Peyer's patch (tissue), 4 donors: ENCODE measurements at regions not wholly inside any gene's neighbourhood (a gene's known extent, or its start where the extent isn't known, plus 50 kb on each side); places are given as distances from the start of the nearest gene placed in this dataset.

Source experiments
- POLR2A ChIP-seq, 2 donors: fragments of 450-650 bp; IDR thresholded peaks; one replicate each; pipeline ENCODE4 v1.5.1; 2017; ENCODE audit warnings: antibody characterized with exemption in 2 of 2, mild to moderate bottlenecking in 2 of 2, moderate library complexity in 2 of 2
- TF ChIP-seq, protein P1 (sequence below), 6 experiments: fragments of 450-650 bp in 4 of 6; fragments of 200-600 bp in 2 of 6; sonication (generic) in 1 of 6; IDR thresholded peaks; one replicate each; pipeline ENCODE4 v1.5.1; 2017 to 2019; ENCODE audit warnings: antibody characterized with exemption in 6 of 6, mild to moderate bottlenecking in 3 of 6, moderate library complexity in 1 of 6

GRCh38 chr3:43870120-43870519 is 179.4 kb downstream of the ABHD5 start:
- no peak for TF ChIP-seq POLR2A (IDR thresholded peaks at IDR 0.05)
- TF ChIP-seq, protein P1, sequence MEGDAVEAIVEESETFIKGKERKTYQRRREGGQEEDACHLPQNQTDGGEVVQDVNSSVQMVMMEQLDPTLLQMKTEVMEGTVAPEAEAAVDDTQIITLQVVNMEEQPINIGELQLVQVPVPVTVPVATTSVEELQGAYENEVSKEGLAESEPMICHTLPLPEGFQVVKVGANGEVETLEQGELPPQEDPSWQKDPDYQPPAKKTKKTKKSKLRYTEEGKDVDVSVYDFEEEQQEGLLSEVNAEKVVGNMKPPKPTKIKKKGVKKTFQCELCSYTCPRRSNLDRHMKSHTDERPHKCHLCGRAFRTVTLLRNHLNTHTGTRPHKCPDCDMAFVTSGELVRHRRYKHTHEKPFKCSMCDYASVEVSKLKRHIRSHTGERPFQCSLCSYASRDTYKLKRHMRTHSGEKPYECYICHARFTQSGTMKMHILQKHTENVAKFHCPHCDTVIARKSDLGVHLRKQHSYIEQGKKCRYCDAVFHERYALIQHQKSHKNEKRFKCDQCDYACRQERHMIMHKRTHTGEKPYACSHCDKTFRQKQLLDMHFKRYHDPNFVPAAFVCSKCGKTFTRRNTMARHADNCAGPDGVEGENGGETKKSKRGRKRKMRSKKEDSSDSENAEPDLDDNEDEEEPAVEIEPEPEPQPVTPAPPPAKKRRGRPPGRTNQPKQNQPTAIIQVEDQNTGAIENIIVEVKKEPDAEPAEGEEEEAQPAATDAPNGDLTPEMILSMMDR (IDR thresholded peaks at IDR 0.05), result no peak
